ENCODE measurements at regions not wholly inside any gene's neighbourhood (a gene's known extent, or its start where the extent isn't known, plus 50 kb on each side); places are given as distances from the start of the nearest gene placed in this dataset.

GRCh38 chr4:98786866-98787265, 128.5 kb upstream of the TSPAN5 start:
- no peak overlapping the region for H3K27ac Mint-ChIP-seq (ENCODE audit: low read depth)
- no peaks in the 10 kb centered on the region for H3K9me3 Mint-ChIP-seq
- no peak overlapping the region for H3K4me3 Mint-ChIP-seq
- peaks cover 3% of the 10 kb centered on the region for H3K36me3 Mint-ChIP-seq (ENCODE audit: insufficient read depth)
- DNase-seq (ENCODE audit: low spot score in 2 of 2) (no peak), ATAC-seq (replicated peaks; ENCODE audit: extremely low read depth, poor library complexity, severe bottlenecking) (no peak)
- no peaks in the 10 kb centered on the region for H3K4me1 Mint-ChIP-seq
- no peaks in the 10 kb centered on the region for H3K27me3 Mint-ChIP-seq

GRCh38 chr4:98784947-98785706, 126.7 kb upstream of the TSPAN5 start:
- ATAC-seq (replicated peaks; ENCODE audit: extremely low read depth, poor library complexity, severe bottlenecking) (no peak), DNase-seq (ENCODE audit: low spot score in 2 of 2) (no peak)
- Mint-ChIP-seq H3K4me3 (no peak overlapping the region), H3K36me3 (ENCODE audit: insufficient read depth) (peaks cover 4% of the 10 kb centered on the region), H3K4me1 (no peaks in the 10 kb centered on the region), H3K27me3 (no peaks in the 10 kb centered on the region), H3K27ac (ENCODE audit: low read depth) (no peak overlapping the region), H3K9me3 (no peaks in the 10 kb centered on the region)

GRCh38 chr4:98781641-98782357, 123.4 kb upstream of the TSPAN5 start:
- DNase-seq (ENCODE audit: low spot score in 2 of 2), result no peak
- Mint-ChIP-seq H3K36me3 (ENCODE audit: insufficient read depth) (peaks cover 2% of the 10 kb centered on the region), H3K27me3 (no peaks in the 10 kb centered on the region), H3K27ac (ENCODE audit: low read depth) (no peak overlapping the region), H3K4me1 (no peaks in the 10 kb centered on the region), H3K9me3 (no peaks in the 10 kb centered on the region), H3K4me3 (no peak overlapping the region)
- ATAC-seq (replicated peaks; ENCODE audit: extremely low read depth, poor library complexity, severe bottlenecking), result no peak

- Mint-ChIP-seq H3K4me1 (no peaks in the 10 kb centered on the region), H3K4me3 (no peak overlapping the region), H3K36me3 (ENCODE audit: insufficient read depth) (peaks cover 2% of the 10 kb centered on the region), H3K27ac (ENCODE audit: low read depth) (no peak overlapping the region), H3K9me3 (no peaks in the 10 kb centered on the region), H3K27me3 (no peaks in the 10 kb centered on the region)
- DNase-seq (ENCODE audit: low spot score in 2 of 2) (no peak), ATAC-seq (replicated peaks; ENCODE audit: extremely low read depth, poor library complexity, severe bottlenecking) (no peak)
These were observed 122.5 kb upstream of the TSPAN5 start for GRCh38 chr4:98780926-98781325.

- DNase-seq (ENCODE audit: low spot score in 2 of 2) (no peak), ATAC-seq (replicated peaks; ENCODE audit: extremely low read depth, poor library complexity, severe bottlenecking) (no peak)
- Mint-ChIP-seq H3K9me3 (no peaks in the 10 kb centered on the region), H3K4me1 (no peaks in the 10 kb centered on the region), H3K4me3 (no peak overlapping the region), H3K36me3 (ENCODE audit: insufficient read depth) (peaks cover 2% of the 10 kb centered on the region), H3K27ac (ENCODE audit: low read depth) (no peak overlapping the region), H3K27me3 (no peaks in the 10 kb centered on the region)
These were observed 120.7 kb upstream of the TSPAN5 start for GRCh38 chr4:98779088-98779487.

- ATAC-seq (replicated peaks; ENCODE audit: extremely low read depth, poor library complexity, severe bottlenecking) (no peak), DNase-seq (ENCODE audit: low spot score in 2 of 2) (no peak)
- Mint-ChIP-seq H3K9me3 (no peaks in the 10 kb centered on the region), H3K4me1 (no peaks in the 10 kb centered on the region), H3K4me3 (no peak overlapping the region), H3K36me3 (ENCODE audit: insufficient read depth) (peaks cover 2% of the 10 kb centered on the region), H3K27me3 (no peaks in the 10 kb centered on the region), H3K27ac (ENCODE audit: low read depth) (no peak overlapping the region)
These were observed 119.8 kb upstream of the TSPAN5 start for GRCh38 chr4:98778206-98778605.

- H3K4me3 Mint-ChIP-seq, result no peak overlapping the region
- no peaks in the 10 kb centered on the region for H3K4me1 Mint-ChIP-seq
- H3K27ac Mint-ChIP-seq (ENCODE audit: low read depth), result no peak overlapping the region
- no peaks in the 10 kb centered on the region for H3K9me3 Mint-ChIP-seq
- ATAC-seq (replicated peaks; ENCODE audit: extremely low read depth, poor library complexity, severe bottlenecking) (no peak), DNase-seq (ENCODE audit: low spot score in 2 of 2) (no peak)
- H3K27me3 Mint-ChIP-seq, result no peaks in the 10 kb centered on the region
- no peaks in the 10 kb centered on the region for H3K36me3 Mint-ChIP-seq (ENCODE audit: insufficient read depth)
These were observed 117.3 kb upstream of the TSPAN5 start for GRCh38 chr4:98775672-98776071.

GRCh38 chr4:98773638-98774037, 115.2 kb upstream of the TSPAN5 start:
- Mint-ChIP-seq H3K27ac (ENCODE audit: low read depth) (no peak overlapping the region), H3K4me3 (no peak overlapping the region), H3K9me3 (peaks cover 7% of the 10 kb centered on the region), H3K27me3 (no peaks in the 10 kb centered on the region), H3K4me1 (no peaks in the 10 kb centered on the region), H3K36me3 (ENCODE audit: insufficient read depth) (no peaks in the 10 kb centered on the region)
- DNase-seq (ENCODE audit: low spot score in 2 of 2), result no peak
- no peak for ATAC-seq (replicated peaks; ENCODE audit: extremely low read depth, poor library complexity, severe bottlenecking)

GRCh38 chr4:98771959-98772632, 113.7 kb upstream of the TSPAN5 start:
- peaks cover 7% of the 10 kb centered on the region for H3K9me3 Mint-ChIP-seq
- H3K27ac Mint-ChIP-seq (ENCODE audit: low read depth), result no peak overlapping the region
- H3K27me3 Mint-ChIP-seq, result no peaks in the 10 kb centered on the region
- H3K4me3 Mint-ChIP-seq, result no peak overlapping the region
- no peaks in the 10 kb centered on the region for H3K4me1 Mint-ChIP-seq
- H3K36me3 Mint-ChIP-seq (ENCODE audit: insufficient read depth), result no peaks in the 10 kb centered on the region
- ATAC-seq (replicated peaks; ENCODE audit: extremely low read depth, poor library complexity, severe bottlenecking) (no peak), DNase-seq (ENCODE audit: low spot score in 2 of 2) (no peak)

GRCh38 chr4:98765771-98766170, 107.4 kb upstream of the TSPAN5 start:
- H3K9me3 Mint-ChIP-seq, result peaks cover 15% of the 10 kb centered on the region
- DNase-seq (ENCODE audit: low spot score in 2 of 2) (no peak), ATAC-seq (replicated peaks; ENCODE audit: extremely low read depth, poor library complexity, severe bottlenecking) (no peak)
- H3K27me3 Mint-ChIP-seq, result no peaks in the 10 kb centered on the region
- H3K27ac Mint-ChIP-seq (ENCODE audit: low read depth), result no peak overlapping the region
- no peak overlapping the region for H3K4me3 Mint-ChIP-seq
- H3K36me3 Mint-ChIP-seq (ENCODE audit: insufficient read depth), result no peaks in the 10 kb centered on the region
- H3K4me1 Mint-ChIP-seq, result no peaks in the 10 kb centered on the region

- no peak for DNase-seq (ENCODE audit: low spot score in 2 of 2)
- ATAC-seq (replicated peaks; ENCODE audit: extremely low read depth, poor library complexity, severe bottlenecking), result no peak
- no peak overlapping the region for H3K27ac Mint-ChIP-seq (ENCODE audit: low read depth)
- H3K9me3 Mint-ChIP-seq, result no peaks in the 10 kb centered on the region
- H3K4me3 Mint-ChIP-seq, result no peak overlapping the region
- H3K4me1 Mint-ChIP-seq, result no peaks in the 10 kb centered on the region
- no peaks in the 10 kb centered on the region for H3K27me3 Mint-ChIP-seq
- H3K36me3 Mint-ChIP-seq (ENCODE audit: insufficient read depth), result no peaks in the 10 kb centered on the region
These were observed 99.8 kb upstream of the TSPAN5 start for GRCh38 chr4:98758182-98758581.

GRCh38 chr4:98754736-98755135, 96.3 kb upstream of the TSPAN5 start:
- DNase-seq (ENCODE audit: low spot score in 2 of 2) (no peak), ATAC-seq (replicated peaks; ENCODE audit: extremely low read depth, poor library complexity, severe bottlenecking) (no peak)
- Mint-ChIP-seq H3K27ac (ENCODE audit: low read depth) (no peak overlapping the region), H3K4me1 (no peaks in the 10 kb centered on the region), H3K27me3 (no peaks in the 10 kb centered on the region), H3K9me3 (no peaks in the 10 kb centered on the region), H3K36me3 (ENCODE audit: insufficient read depth) (no peaks in the 10 kb centered on the region), H3K4me3 (no peak overlapping the region)

- Mint-ChIP-seq H3K27ac (ENCODE audit: low read depth) (no peak overlapping the region), H3K4me1 (peaks cover 6% of the 10 kb centered on the region), H3K9me3 (no peaks in the 10 kb centered on the region), H3K36me3 (ENCODE audit: insufficient read depth) (no peaks in the 10 kb centered on the region), H3K4me3 (no peak overlapping the region), H3K27me3 (no peaks in the 10 kb centered on the region)
- ATAC-seq (replicated peaks; ENCODE audit: extremely low read depth, poor library complexity, severe bottlenecking), result no peak
- no peak for DNase-seq (ENCODE audit: low spot score in 2 of 2)
These were observed 90.8 kb upstream of the TSPAN5 start for GRCh38 chr4:98749206-98749605.
